ENCODE measurements at regions not wholly inside any gene's neighbourhood (a gene's known extent, or its start where the extent isn't known, plus 50 kb on each side); places are given as distances from the start of the nearest gene placed in this dataset.

GRCh38 chr3:46090161-46090591 lies 62.9 kb upstream of the XCR1 start:
- TF ChIP-seq ZNF274 (IDR thresholded peaks at IDR 0.05; ENCODE audit: low read depth, low read length), result no peak
- no peak overlapping the region for H3K4me3 ChIP-seq (ENCODE audit: low read length)

DNA sequence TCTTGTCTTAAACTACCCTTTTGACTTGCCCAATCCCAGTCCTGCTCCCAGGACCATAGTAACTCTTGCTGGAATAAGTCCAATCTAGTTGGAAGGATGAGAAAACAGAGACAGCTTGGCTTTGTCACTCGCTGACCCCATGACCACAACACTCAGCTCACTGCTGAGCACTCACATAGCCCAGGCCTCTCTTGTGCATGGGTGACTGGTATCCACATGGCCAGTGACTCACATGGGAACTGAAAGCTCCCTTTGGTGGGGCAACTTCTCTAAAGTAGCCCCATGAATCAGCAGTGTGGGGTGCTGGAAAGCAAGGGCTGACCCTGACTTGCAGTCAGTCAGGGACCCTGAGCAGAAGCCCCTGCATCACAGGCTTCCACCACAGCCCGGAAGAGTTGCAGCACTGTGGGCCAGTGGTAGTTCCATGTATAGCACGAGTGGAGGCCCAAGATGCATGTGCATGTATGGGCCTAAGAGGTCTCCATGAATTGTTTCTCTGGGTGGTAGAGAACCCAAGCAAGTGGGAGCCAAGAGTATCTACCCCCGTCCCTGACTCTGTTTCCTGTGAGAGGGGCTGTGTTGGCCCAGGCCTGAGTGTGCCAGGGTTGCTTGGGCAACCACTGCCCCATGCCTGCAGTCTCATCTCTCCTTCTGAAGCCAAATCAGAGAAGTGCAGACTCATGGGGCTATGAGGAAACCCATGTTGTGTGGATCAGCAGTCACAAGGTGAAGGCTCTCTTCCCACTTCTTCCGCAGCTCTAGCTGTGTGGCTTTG lies 62.1 kb upstream of the XCR1 start:
- TF ChIP-seq ZNF274 (IDR thresholded peaks at IDR 0.05; ENCODE audit: low read depth, low read length), result no peak
- H3K4me3 ChIP-seq (ENCODE audit: low read length), result no peak overlapping the region

DNA sequence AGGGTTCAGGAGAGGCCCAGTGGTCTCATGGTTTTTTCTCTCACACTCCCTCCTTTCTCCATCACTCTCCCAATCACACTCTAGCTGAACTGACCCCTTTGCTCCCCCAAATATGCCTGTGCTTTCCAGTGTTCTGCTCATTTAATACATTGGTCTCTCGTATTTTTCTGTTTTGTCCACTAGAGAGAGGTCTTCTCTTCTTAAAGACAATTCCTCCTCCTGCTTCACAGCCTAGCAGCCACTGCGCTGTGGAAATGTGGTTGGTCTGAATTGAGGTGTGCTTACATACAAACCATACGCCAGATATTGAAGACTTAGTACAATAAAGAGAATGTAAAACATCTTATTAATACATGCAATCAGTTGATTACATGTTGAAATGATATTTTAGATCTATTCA lies 60.6 kb upstream of the XCR1 start:
- H3K4me3 ChIP-seq (ENCODE audit: low read length), result no peak overlapping the region
- no peak for TF ChIP-seq ZNF274 (IDR thresholded peaks at IDR 0.05; ENCODE audit: low read depth, low read length)

- no peak for TF ChIP-seq ZNF274 (IDR thresholded peaks at IDR 0.05; ENCODE audit: low read depth, low read length)
- H3K4me3 ChIP-seq (ENCODE audit: low read length), result no peak overlapping the region
Observed at GRCh38 chr3:46086986-46087385, 59.7 kb upstream of the XCR1 start.

DNA sequence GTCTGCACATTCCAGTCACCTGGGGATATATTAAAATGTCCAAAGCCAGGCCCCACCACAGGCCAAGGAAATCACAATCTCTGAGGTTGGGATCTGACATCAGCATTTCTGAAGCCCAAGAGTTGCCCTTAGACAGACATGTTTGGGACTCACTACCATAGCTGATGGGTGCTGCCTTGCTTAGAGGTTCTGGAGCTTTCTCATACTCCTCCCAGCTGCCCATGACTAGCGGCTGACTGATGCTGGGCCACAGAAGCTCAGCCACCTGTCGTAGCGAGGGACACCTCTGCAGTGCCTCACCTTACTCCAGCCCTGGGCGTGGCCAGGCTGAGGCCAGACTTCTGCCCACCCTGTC lies 58.8 kb upstream of the XCR1 start:
- no peak for TF ChIP-seq ZNF274 (IDR thresholded peaks at IDR 0.05; ENCODE audit: low read depth, low read length)
- H3K4me3 ChIP-seq (ENCODE audit: low read length), result no peak overlapping the region

GRCh38 chr3:46085421-46086082 lies 58.3 kb upstream of the XCR1 start:
- no peak overlapping the region for H3K4me3 ChIP-seq (ENCODE audit: low read length)
- TF ChIP-seq ZNF274 (IDR thresholded peaks at IDR 0.05; ENCODE audit: low read depth, low read length), result no peak

DNA sequence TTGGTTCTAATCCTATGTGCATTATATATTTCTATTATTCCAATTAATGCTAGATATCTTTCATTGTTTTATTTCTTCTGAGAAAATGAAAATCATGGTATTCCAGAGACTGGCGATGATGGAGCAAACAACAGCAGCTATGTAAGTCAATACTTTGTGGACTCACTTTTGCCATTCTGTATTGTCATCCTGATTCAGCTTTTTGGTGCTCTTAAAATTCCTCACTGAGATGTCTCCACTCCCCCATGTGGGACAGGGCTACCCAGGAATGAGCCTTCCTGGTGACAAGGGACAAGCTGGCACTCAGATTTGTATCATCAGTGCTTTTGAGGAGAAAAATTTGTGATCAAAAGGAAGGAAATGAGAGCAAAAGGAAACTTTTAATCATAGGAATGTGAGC lies 56.7 kb upstream of the XCR1 start:
- TF ChIP-seq ZNF274 (IDR thresholded peaks at IDR 0.05; ENCODE audit: low read depth, low read length), result no peak
- no peak overlapping the region for H3K4me3 ChIP-seq (ENCODE audit: low read length)

DNA sequence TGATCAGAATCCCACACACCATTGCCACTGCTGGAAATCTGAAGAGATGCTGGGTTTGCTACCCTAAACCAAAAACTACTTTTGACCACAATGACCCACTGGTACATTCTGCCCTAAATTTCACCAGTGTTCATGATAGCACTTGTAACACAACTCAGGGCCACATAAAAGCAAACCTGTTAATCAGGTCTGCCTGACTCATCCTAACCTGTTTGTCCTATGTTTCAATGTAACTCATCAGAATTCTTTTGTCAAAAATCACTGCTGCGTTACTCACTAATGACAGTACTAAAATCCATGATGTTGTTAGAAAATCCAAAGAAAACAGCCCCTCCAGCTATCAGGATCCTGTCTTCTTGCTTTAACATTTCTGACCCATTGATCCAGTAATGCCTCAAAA lies 55.6 kb upstream of the XCR1 start:
- TF ChIP-seq ZNF274 (IDR thresholded peaks at IDR 0.05; ENCODE audit: low read depth, low read length), result no peak
- no peak overlapping the region for H3K4me3 ChIP-seq (ENCODE audit: low read length)

DNA sequence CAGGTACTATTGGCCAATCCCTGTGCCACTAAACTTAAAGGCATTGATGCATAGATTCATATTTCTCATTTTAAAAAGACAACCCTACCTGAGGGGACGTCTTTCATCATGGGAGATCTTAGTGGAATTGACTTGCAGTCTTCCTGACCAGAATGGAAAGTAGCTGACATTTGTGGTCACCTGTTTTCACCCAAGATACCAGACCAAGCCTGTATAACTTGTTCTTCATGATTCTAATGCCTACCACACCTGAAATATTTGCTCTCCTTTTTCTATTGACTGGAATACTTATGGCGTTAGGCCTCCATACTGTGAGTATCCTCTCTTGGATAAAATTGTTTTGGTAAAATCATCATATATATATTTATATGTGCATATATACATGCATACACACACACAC lies 54.7 kb upstream of the XCR1 start:
- TF ChIP-seq ZNF274 (IDR thresholded peaks at IDR 0.05; ENCODE audit: low read depth, low read length), result no peak
- H3K4me3 ChIP-seq (ENCODE audit: low read length), result no peak overlapping the region

GRCh38 chr3:46080969-46081345 lies 53.7 kb upstream of the XCR1 start:
- no peak for TF ChIP-seq ZNF274 (IDR thresholded peaks at IDR 0.05; ENCODE audit: low read depth, low read length)
- no peak overlapping the region for H3K4me3 ChIP-seq (ENCODE audit: low read length)

DNA sequence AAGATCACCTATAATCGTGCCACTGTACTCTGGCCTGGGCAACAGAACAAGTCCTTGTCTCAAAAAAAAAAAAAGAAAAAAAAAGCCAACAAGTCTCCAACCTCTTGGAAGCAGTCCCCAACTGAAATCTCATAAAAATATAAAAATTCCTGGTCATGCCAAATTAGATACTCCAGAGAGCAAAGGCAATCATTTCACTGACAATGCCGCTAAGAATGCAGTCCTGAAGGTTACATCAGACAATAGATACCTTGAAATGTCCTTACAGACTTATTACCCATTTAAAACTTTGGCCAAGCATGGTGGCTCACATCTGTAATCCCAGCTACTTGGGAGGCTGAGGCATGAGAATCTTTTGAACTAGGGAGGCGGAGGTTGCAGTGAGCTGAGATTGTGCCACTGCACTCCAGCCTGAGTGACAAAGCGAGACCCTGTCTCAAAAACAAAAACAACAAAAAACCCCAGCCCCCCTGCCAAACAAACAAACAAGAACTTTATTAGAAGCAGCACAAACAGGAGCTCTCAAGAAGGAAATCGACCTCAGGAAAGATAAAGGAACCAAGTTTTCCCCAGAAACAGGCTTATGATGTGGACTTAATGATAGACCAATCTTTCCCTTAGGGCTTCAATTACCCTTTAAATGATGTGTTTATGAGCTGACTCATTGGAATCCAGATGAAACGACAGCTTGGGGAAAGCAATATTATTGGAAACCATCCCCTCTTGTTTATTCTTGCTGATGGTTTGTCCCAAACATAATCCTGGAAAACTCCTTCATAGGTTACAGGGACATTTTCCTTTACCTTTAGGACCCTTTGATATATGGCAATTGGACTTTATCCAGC lies 53.1 kb upstream of the XCR1 start:
- TF ChIP-seq ZNF274 (IDR thresholded peaks at IDR 0.05; ENCODE audit: low read depth, low read length), result no peak

GRCh38 chr3:46078712-46079400 lies 51.6 kb upstream of the XCR1 start:
- H3K4me3 ChIP-seq (ENCODE audit: low read length), result no peak overlapping the region
- TF ChIP-seq ZNF274 (IDR thresholded peaks at IDR 0.05; ENCODE audit: low read depth, low read length), result no peak

More for the DNA sequence above, 53.1 kb upstream of the XCR1 start:
- H3K4me3 ChIP-seq (ENCODE audit: low read length), result no peak overlapping the region

Data from GM08714 (cell line).